Gastrocnemius medialis (tissue), 4 donors: ENCODE measurements at regions not wholly inside any gene's neighbourhood (a gene's known extent, or its start where the extent isn't known, plus 50 kb on each side); places are given as distances from the start of the nearest gene placed in this dataset.

Source experiments
- POLR2A ChIP-seq, 2 donors: fragments of 450-650 bp; IDR thresholded peaks; one replicate each; pipeline ENCODE4 v1.6.1; 2017; ENCODE audit warnings: antibody characterized with exemption in 2 of 2, mild to moderate bottlenecking in 2 of 2, moderate library complexity in 2 of 2
- TF ChIP-seq, protein P1 (sequence below), 5 experiments: fragments of 450-650 bp in 3 of 5; fragments of 200-600 bp in 2 of 5; sonication (generic) in 2 of 5; IDR thresholded peaks in 4 of 5; conservative IDR thresholded peaks in 1 of 5; 1 replicate in 4 of 5; 2 replicates in 1 of 5; pipeline ENCODE4 v1.5.1; 2016 to 2019; ENCODE audit warnings: antibody characterized with exemption in 5 of 5, mild to moderate bottlenecking in 3 of 5, moderate library complexity in 3 of 5

GRCh38 chr20:17158701-17159100 lies 68.1 kb upstream of the PCSK2 start:
- TF ChIP-seq POLR2A (IDR thresholded peaks at IDR 0.05) = no peak
- TF ChIP-seq, protein P1, sequence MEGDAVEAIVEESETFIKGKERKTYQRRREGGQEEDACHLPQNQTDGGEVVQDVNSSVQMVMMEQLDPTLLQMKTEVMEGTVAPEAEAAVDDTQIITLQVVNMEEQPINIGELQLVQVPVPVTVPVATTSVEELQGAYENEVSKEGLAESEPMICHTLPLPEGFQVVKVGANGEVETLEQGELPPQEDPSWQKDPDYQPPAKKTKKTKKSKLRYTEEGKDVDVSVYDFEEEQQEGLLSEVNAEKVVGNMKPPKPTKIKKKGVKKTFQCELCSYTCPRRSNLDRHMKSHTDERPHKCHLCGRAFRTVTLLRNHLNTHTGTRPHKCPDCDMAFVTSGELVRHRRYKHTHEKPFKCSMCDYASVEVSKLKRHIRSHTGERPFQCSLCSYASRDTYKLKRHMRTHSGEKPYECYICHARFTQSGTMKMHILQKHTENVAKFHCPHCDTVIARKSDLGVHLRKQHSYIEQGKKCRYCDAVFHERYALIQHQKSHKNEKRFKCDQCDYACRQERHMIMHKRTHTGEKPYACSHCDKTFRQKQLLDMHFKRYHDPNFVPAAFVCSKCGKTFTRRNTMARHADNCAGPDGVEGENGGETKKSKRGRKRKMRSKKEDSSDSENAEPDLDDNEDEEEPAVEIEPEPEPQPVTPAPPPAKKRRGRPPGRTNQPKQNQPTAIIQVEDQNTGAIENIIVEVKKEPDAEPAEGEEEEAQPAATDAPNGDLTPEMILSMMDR (IDR thresholded peaks at IDR 0.05 in 4 of 5, conservative IDR thresholded peaks at IDR 0.05 in 1 of 5) = no peak
